ENCODE measurements at regions not wholly inside any gene's neighbourhood (a gene's known extent, or its start where the extent isn't known, plus 50 kb on each side); places are given as distances from the start of the nearest gene placed in this dataset.

- TF ChIP-seq GABPA (IDR thresholded peaks at IDR 0.05 in 1 of 2, conservative IDR thresholded peaks at IDR 0.05 in 1 of 2) (no peak), REST (IDR thresholded peaks at IDR 0.05) (no peak), FOXA1 (IDR thresholded peaks at IDR 0.05) (no peak)
These were observed 62.8 kb upstream of the PAXBP1 start (continued) for GRCh38 chr21:32834211-32834915.

- Histone ChIP-seq H3K9me3 (ENCODE audit: control insufficient read depth in 4 of 4, low read length in 3 of 4) (peaks cover 0 to 3% (median 1%) of the 10 kb centered on the region in 4 donors), H3K9ac (ENCODE audit: low read depth in 1 of 2, low read length in 2 of 2) (no peak overlapping the region), H3K36me3 (ENCODE audit: control insufficient read depth in 4 of 4, insufficient read depth in 3 of 4, low read depth in 1 of 4, low read length in 3 of 4) (no peaks in the 10 kb centered on the region), H3K4me3 (ENCODE audit: low read depth in 1 of 3, low read length in 3 of 3) (no peak overlapping the region), H3K4me1 (ENCODE audit: control insufficient read depth in 4 of 4, insufficient read depth in 4 of 4, low read length in 3 of 4) (no peaks in the 10 kb centered on the region), H3K27me3 (ENCODE audit: control insufficient read depth in 4 of 4, insufficient read depth in 4 of 4, low read length in 3 of 4) (no peaks in the 10 kb centered on the region), H3K27ac (ENCODE audit: low read depth in 1 of 2, low read length in 2 of 2) (no peak overlapping the region)
- TF ChIP-seq SP1 (IDR thresholded peaks at IDR 0.05) (no peak), YY1 (IDR thresholded peaks at IDR 0.05) (no peak)
- DNase-seq (ENCODE audit: low spot score): no peak
- WGBS: 85% methylated on average over 5 of the region's 5 CpGs
These were observed 63.3 kb upstream of the PAXBP1 start for GRCh38 chr21:32834916-32835235.

- TF ChIP-seq REST (IDR thresholded peaks at IDR 0.05): no peak
- no peak for TF ChIP-seq JUND (IDR thresholded peaks at IDR 0.05)
- TF ChIP-seq EGR1 (IDR thresholded peaks at IDR 0.05; ENCODE audit: low read depth in 2 of 2): no peak
These were observed 70.6 kb upstream of the PAXBP1 start for GRCh38 chr21:32842146-32842545.

GRCh38 chr21:32843561-32843960 is 72.0 kb upstream of the PAXBP1 start:
- Histone ChIP-seq H3K9ac (ENCODE audit: low read depth in 1 of 2, low read length in 2 of 2) (no peak overlapping the region), H3K9me3 (ENCODE audit: control insufficient read depth in 4 of 4, low read length in 3 of 4) (no peaks in the 10 kb centered on the region), H3K4me1 (ENCODE audit: control insufficient read depth in 4 of 4, insufficient read depth in 4 of 4, low read length in 3 of 4) (no peaks in the 10 kb centered on the region), H3K36me3 (ENCODE audit: control insufficient read depth in 4 of 4, insufficient read depth in 3 of 4, low read depth in 1 of 4, low read length in 3 of 4) (no peaks in the 10 kb centered on the region), H3K4me3 (ENCODE audit: low read depth in 1 of 3, low read length in 3 of 3) (no peak overlapping the region), H3K27me3 (ENCODE audit: control insufficient read depth in 4 of 4, insufficient read depth in 4 of 4, low read length in 3 of 4) (peaks cover 0 to 7% (median 3%) of the 10 kb centered on the region in 4 donors), H3K27ac (ENCODE audit: low read depth in 1 of 2, low read length in 2 of 2) (no peak overlapping the region)
- 66% methylated on average over 3 of the region's 3 CpGs for WGBS
- TF ChIP-seq HNF4G (IDR thresholded peaks at IDR 0.05): no peak
- DNase-seq (ENCODE audit: low spot score): no peak

More at GRCh38 chr21:32842146-32842545, 70.6 kb upstream of the PAXBP1 start:
- Histone ChIP-seq H3K9ac (ENCODE audit: low read depth in 1 of 2, low read length in 2 of 2) (no peak overlapping the region), H3K4me3 (ENCODE audit: low read depth in 1 of 3, low read length in 3 of 3) (no peak overlapping the region), H3K36me3 (ENCODE audit: control insufficient read depth in 4 of 4, insufficient read depth in 3 of 4, low read depth in 1 of 4, low read length in 3 of 4) (no peaks in the 10 kb centered on the region), H3K9me3 (ENCODE audit: control insufficient read depth in 4 of 4, low read length in 3 of 4) (peaks cover 0 to 2% (median 0%) of the 10 kb centered on the region in 4 donors), H3K4me1 (ENCODE audit: control insufficient read depth in 4 of 4, insufficient read depth in 4 of 4, low read length in 3 of 4) (no peaks in the 10 kb centered on the region), H3K27me3 (ENCODE audit: control insufficient read depth in 4 of 4, insufficient read depth in 4 of 4, low read length in 3 of 4) (peaks cover 0 to 7% (median 1%) of the 10 kb centered on the region in 4 donors), H3K27ac (ENCODE audit: low read depth in 1 of 2, low read length in 2 of 2) (no peak overlapping the region)
- 89% methylated on average over 1 of the region's 1 CpG for WGBS
- no peak for DNase-seq (ENCODE audit: low spot score)
